DOHH2 (cell line): ENCODE measurements at regions not wholly inside any gene's neighbourhood (a gene's known extent, or its start where the extent isn't known, plus 50 kb on each side); places are given as distances from the start of the nearest gene placed in this dataset.
"Not testable (repeated sequence)": the region's sequence is repeated elsewhere in the genome, so short reads cannot be mapped to it uniquely, and the experiment has no call there.

Experiments
- H3F3A ChIP-seq: fragments of 200-600 bp; sonication (generic), shearing (Covaris generic); 2 replicates; pipeline ENCODE4 v1.6.0; 2016; ENCODE audit warnings: antibody characterized with exemption, mild to moderate bottlenecking; ENCODE audit not compliant: control insufficient read depth, insufficient read depth
- H3K27ac ChIP-seq: fragments of 200-600 bp; sonication (generic); 2 replicates; pipeline ENCODE4 v1.5.1; 2014; ENCODE audit warnings: low read depth, mild to moderate bottlenecking, low read length, moderate library complexity
- H3K27me3 ChIP-seq: fragments of 200-600 bp; sonication (generic); 2 replicates; pipeline ENCODE4 v1.6.1; 2014; ENCODE audit warnings: mild to moderate bottlenecking, low read length, mixed read lengths; ENCODE audit not compliant: control insufficient read depth
- H3K36me3 ChIP-seq: fragments of 200-600 bp; sonication (generic); 2 replicates; pipeline ENCODE4 v1.6.1; 2014; ENCODE audit warnings: mild to moderate bottlenecking, low read length, moderate library complexity, mixed read lengths; ENCODE audit not compliant: control insufficient read depth
- H3K4me1 ChIP-seq: fragments of 200-600 bp; sonication (generic); 2 replicates; pipeline ENCODE4 v1.6.1; 2014; ENCODE audit warnings: mild to moderate bottlenecking, low read length, mixed read lengths; ENCODE audit not compliant: control insufficient read depth
- H3K4me2 ChIP-seq: fragments of 200-600 bp; sonication (generic); 2 replicates; pipeline ENCODE4 v1.6.0; 2014; ENCODE audit warnings: mild to moderate bottlenecking, low read length, moderate library complexity
- H3K4me3 ChIP-seq: fragments of 200-600 bp; sonication (generic); 2 replicates; pipeline ENCODE4 v1.5.1; 2014; ENCODE audit warnings: mild to moderate bottlenecking, low read length, mixed read lengths
- H3K79me2 ChIP-seq: fragments of 200-600 bp; sonication (generic); 2 replicates; pipeline ENCODE4 v1.6.1; 2014; ENCODE audit warnings: mild to moderate bottlenecking, low read length, mixed read lengths; ENCODE audit not compliant: control insufficient read depth
- H3K9me2 ChIP-seq: fragments of 200-600 bp; sonication (generic); replicated peaks from 2 replicates; pipeline ENCODE4 v1.6.1; 2014; ENCODE audit warnings: mild to moderate bottlenecking, low read length, mixed read lengths; ENCODE audit not compliant: control insufficient read depth
- H3K9me3 ChIP-seq: fragments of 200-600 bp; sonication (generic); 2 replicates; pipeline ENCODE4 v1.6.1; 2014; ENCODE audit warnings: antibody characterized with exemption, low read length, mixed read lengths; ENCODE audit not compliant: control insufficient read depth, insufficient read depth
- H4K20me1 ChIP-seq: fragments of 200-600 bp; sonication (generic); 2 replicates; pipeline ENCODE4 v1.6.0; 2014; ENCODE audit warnings: low read depth, mild to moderate bottlenecking, antibody characterized with exemption, low read length, moderate library complexity; ENCODE audit not compliant: control insufficient read depth, insufficient read depth
- CTCF ChIP-seq: fragments of 200-600 bp; sonication (generic); IDR thresholded peaks from one replicate; pipeline ENCODE4 v1.5.1; 2014; ENCODE audit warnings: antibody characterized with exemption, mild to moderate bottlenecking, low read depth, low read length; ENCODE audit not compliant: poor library complexity, severe bottlenecking
- EZH2phosphoT487 ChIP-seq: fragments of 200-600 bp; sonication (generic); IDR thresholded peaks from 2 replicates; pipeline ENCODE4 v1.6.1; 2017; ENCODE audit warnings: borderline replicate concordance, mild to moderate bottlenecking, antibody characterized with exemption, low read length, moderate library complexity, mixed read lengths

- no peak overlapping the region for H3K4me2 ChIP-seq
- H3K36me3 ChIP-seq: no peaks in the 10 kb centered on the region
- H3K4me3 ChIP-seq: no peak overlapping the region
- no peaks in the 10 kb centered on the region for H3F3A ChIP-seq
- H3K4me1 ChIP-seq: no peaks in the 10 kb centered on the region
- no peak overlapping the region for H3K27ac ChIP-seq
- no peaks in the 10 kb centered on the region for H3K9me3 ChIP-seq
- TF ChIP-seq EZH2phosphoT487: no peak
- H3K79me2 ChIP-seq: no peaks in the 10 kb centered on the region
- no peaks in the 10 kb centered on the region; the same call in 1 of the 2 replicates for H3K9me2 ChIP-seq
- no peaks in the 10 kb centered on the region for H4K20me1 ChIP-seq
- H3K27me3 ChIP-seq: no peaks in the 10 kb centered on the region; the same call in 1 of the 2 replicates
Observed at GRCh38 chr3:6392123-6392522, 468.8 kb upstream of the GRM7 start.

- Histone ChIP-seq H3K27ac (no peak overlapping the region), H3K79me2 (no peaks in the 10 kb centered on the region), H3K4me3 (no peak overlapping the region), H3K9me2 (no peaks in the 10 kb centered on the region; the same call in 1 of the 2 replicates), H3K9me3 (no peaks in the 10 kb centered on the region), H3K4me2 (no peak overlapping the region), H3K27me3 (no peaks in the 10 kb centered on the region; the same call in 1 of the 2 replicates), H3F3A (no peaks in the 10 kb centered on the region), H3K4me1 (no peaks in the 10 kb centered on the region), H3K36me3 (no peaks in the 10 kb centered on the region), H4K20me1 (no peaks in the 10 kb centered on the region)
- TF ChIP-seq EZH2phosphoT487 (no peak), CTCF (no peak)
Observed at GRCh38 chr3:6394944-6395343, 466.0 kb upstream of the GRM7 start.

- H3K4me1 ChIP-seq: no peaks in the 10 kb centered on the region
- no peaks in the 10 kb centered on the region for H3K79me2 ChIP-seq
- H3K27me3 ChIP-seq: no peaks in the 10 kb centered on the region; the same call in 1 of the 2 replicates
- H3K9me2 ChIP-seq: no peaks in the 10 kb centered on the region; the same call in 1 of the 2 replicates
- H3K4me2 ChIP-seq: no peak overlapping the region
- no peaks in the 10 kb centered on the region for H3K36me3 ChIP-seq
- H3F3A ChIP-seq: no peaks in the 10 kb centered on the region
- H4K20me1 ChIP-seq: no peaks in the 10 kb centered on the region
- H3K4me3 ChIP-seq: no peak overlapping the region
- no peaks in the 10 kb centered on the region for H3K9me3 ChIP-seq
- no peak for TF ChIP-seq EZH2phosphoT487
- no peak for TF ChIP-seq CTCF
- H3K27ac ChIP-seq: no peak overlapping the region
Observed at GRCh38 chr3:6396631-6397030, 464.3 kb upstream of the GRM7 start.

- not testable (repeated sequence) for H3K36me3 ChIP-seq, H3K9me2 ChIP-seq, H3K4me1 ChIP-seq, H3K9me3 ChIP-seq, H3K4me2 ChIP-seq, H3F3A ChIP-seq, H4K20me1 ChIP-seq, H3K4me3 ChIP-seq, H3K79me2 ChIP-seq, H3K27me3 ChIP-seq, H3K27ac ChIP-seq
Observed at GRCh38 chr3:6402666-6403065, 458.2 kb upstream of the GRM7 start.

GRCh38 chr3:6406923-6407322, 454.0 kb upstream of the GRM7 start:
- H3K27me3 ChIP-seq, H3K79me2 ChIP-seq, H4K20me1 ChIP-seq, H3K27ac ChIP-seq, H3K36me3 ChIP-seq, H3K4me2 ChIP-seq, H3K9me2 ChIP-seq, H3F3A ChIP-seq, H3K9me3 ChIP-seq, H3K4me3 ChIP-seq: not testable (repeated sequence)
- H3K4me1 ChIP-seq: peaks cover 12% of the 10 kb centered on the region
